ENCODE measurements at regions not wholly inside any gene's neighbourhood (a gene's known extent, or its start where the extent isn't known, plus 50 kb on each side); places are given as distances from the start of the nearest gene placed in this dataset.
"Not testable (repeated sequence)": the region's sequence is repeated elsewhere in the genome, so short reads cannot be mapped to it uniquely, and the experiment has no call there.

- Histone ChIP-seq H3K9me3 (ENCODE audit: severe bottlenecking) (no peaks in the 10 kb centered on the region), H3K27me3 (ENCODE audit: insufficient read depth, low read depth, severe bottlenecking) (no peaks in the 10 kb centered on the region), H3K4me3 (ENCODE audit: low read depth, low read length) (no peak overlapping the region), H3K36me3 (no peaks in the 10 kb centered on the region), H3K27ac (no peak overlapping the region)
- no peak for DNase-seq
- TF ChIP-seq CTCF (IDR thresholded peaks at IDR 0.05; ENCODE audit: low read depth, low read length) = no peak
These were observed 110.2 kb downstream of the APIP start for GRCh38 chr11:34805937-34806336.

- H3K27ac ChIP-seq = no peak overlapping the region
- DNase-seq = no peak
- H3K9me3 ChIP-seq (ENCODE audit: severe bottlenecking) = no peaks in the 10 kb centered on the region
- no peaks in the 10 kb centered on the region for H3K27me3 ChIP-seq (ENCODE audit: insufficient read depth, low read depth, severe bottlenecking)
- TF ChIP-seq CTCF (IDR thresholded peaks at IDR 0.05; ENCODE audit: low read depth, low read length) = no peak
- H3K36me3 ChIP-seq = no peaks in the 10 kb centered on the region
- no peak overlapping the region for H3K4me3 ChIP-seq (ENCODE audit: low read depth, low read length)
These were observed 116.3 kb downstream of the APIP start for GRCh38 chr11:34799848-34800247.

- no peaks in the 10 kb centered on the region for H3K27me3 ChIP-seq (ENCODE audit: insufficient read depth, low read depth, severe bottlenecking)
- no peak for TF ChIP-seq CTCF (IDR thresholded peaks at IDR 0.05; ENCODE audit: low read depth, low read length)
- H3K4me3 ChIP-seq (ENCODE audit: low read depth, low read length) = no peak overlapping the region
- H3K36me3 ChIP-seq = no peaks in the 10 kb centered on the region
- no peak overlapping the region for H3K27ac ChIP-seq
- no peak for DNase-seq
- no peaks in the 10 kb centered on the region for H3K9me3 ChIP-seq (ENCODE audit: severe bottlenecking)
These were observed 117.2 kb downstream of the APIP start for GRCh38 chr11:34798985-34799384.

- not testable (repeated sequence) for H3K27me3 ChIP-seq (ENCODE audit: insufficient read depth, low read depth, severe bottlenecking); H3K36me3 ChIP-seq; DNase-seq; H3K4me3 ChIP-seq (ENCODE audit: low read depth, low read length); H3K27ac ChIP-seq; H3K9me3 ChIP-seq (ENCODE audit: severe bottlenecking)
These were observed 118.7 kb downstream of the APIP start for GRCh38 chr11:34797497-34797896.

GRCh38 chr11:34795641-34796040 is 120.5 kb downstream of the APIP start:
- Histone ChIP-seq H3K9me3 (ENCODE audit: severe bottlenecking) (no peaks in the 10 kb centered on the region), H3K27ac (no peak overlapping the region), H3K4me3 (ENCODE audit: low read depth, low read length) (no peak overlapping the region), H3K36me3 (no peaks in the 10 kb centered on the region), H3K27me3 (ENCODE audit: insufficient read depth, low read depth, severe bottlenecking) (no peaks in the 10 kb centered on the region)
- DNase-seq = no peak
- TF ChIP-seq CTCF (IDR thresholded peaks at IDR 0.05; ENCODE audit: low read depth, low read length) = no peak

GRCh38 chr11:34794696-34795095 is 121.5 kb downstream of the APIP start:
- Histone ChIP-seq H3K27me3 (ENCODE audit: insufficient read depth, low read depth, severe bottlenecking) (no peaks in the 10 kb centered on the region), H3K4me3 (ENCODE audit: low read depth, low read length) (no peak overlapping the region), H3K36me3 (no peaks in the 10 kb centered on the region), H3K27ac (no peak overlapping the region), H3K9me3 (ENCODE audit: severe bottlenecking) (no peaks in the 10 kb centered on the region)
- no peak for TF ChIP-seq CTCF (IDR thresholded peaks at IDR 0.05; ENCODE audit: low read depth, low read length)
- DNase-seq = no peak

Measured in WERI-Rb-1 (cell line).